ENCODE measurements at regions not wholly inside any gene's neighbourhood (a gene's known extent, or its start where the extent isn't known, plus 50 kb on each side); places are given as distances from the start of the nearest gene placed in this dataset.

DNA sequence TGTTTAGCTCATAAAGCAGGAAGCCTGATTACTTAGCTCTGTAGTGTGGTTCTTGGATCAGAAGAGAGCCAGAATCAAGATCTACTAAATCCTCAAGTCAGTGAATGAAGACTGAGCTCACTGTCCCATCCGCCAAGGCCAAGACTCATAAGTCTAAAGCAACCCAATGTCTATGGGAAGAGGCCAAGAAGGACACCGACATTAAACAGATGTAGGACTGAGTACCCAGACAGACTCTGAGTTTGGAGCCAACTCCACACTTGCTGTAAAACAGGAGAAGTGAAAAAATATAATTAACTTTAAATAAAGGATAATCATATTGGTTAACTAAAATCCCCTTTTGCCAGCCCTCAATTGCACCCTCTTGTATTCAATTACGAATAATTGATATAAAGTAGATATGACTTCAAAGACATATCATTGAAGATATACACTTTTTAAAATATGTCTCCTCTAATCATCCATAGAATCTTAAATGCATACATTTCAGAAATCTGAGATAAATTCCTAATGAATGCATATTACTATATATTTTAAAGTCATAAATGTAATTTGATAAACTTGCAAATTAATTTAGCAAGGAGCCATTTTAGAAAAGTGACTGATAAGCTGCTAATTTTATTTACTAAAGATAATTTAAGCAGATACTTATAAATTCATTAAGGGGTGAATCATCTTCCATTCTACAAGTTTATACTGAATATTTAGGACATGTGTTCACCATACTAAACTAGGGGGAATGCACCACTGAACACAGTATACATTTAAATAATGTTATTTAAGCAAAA lies 617.0 kb upstream of the ARID1B start:
- no peaks in the 10 kb centered on the region for H3K36me3 ChIP-seq (ENCODE audit: control insufficient read depth, insufficient read depth, low read length)
- no peaks in the 10 kb centered on the region for H3K27me3 ChIP-seq (ENCODE audit: control insufficient read depth, insufficient read depth, low read length)
- H3K9ac ChIP-seq (ENCODE audit: low read length), result no peak overlapping the region
- H3K4me1 ChIP-seq (ENCODE audit: control insufficient read depth, insufficient read depth, low read length), result no peaks in the 10 kb centered on the region
- H3K9me3 ChIP-seq (ENCODE audit: control insufficient read depth, insufficient read depth, low read depth, low read length), result no peaks in the 10 kb centered on the region
- no peak overlapping the region for H3K4me3 ChIP-seq (ENCODE audit: low read depth, low read length)
- no peak overlapping the region for H3K27ac ChIP-seq (ENCODE audit: low read depth, low read length)

DNA sequence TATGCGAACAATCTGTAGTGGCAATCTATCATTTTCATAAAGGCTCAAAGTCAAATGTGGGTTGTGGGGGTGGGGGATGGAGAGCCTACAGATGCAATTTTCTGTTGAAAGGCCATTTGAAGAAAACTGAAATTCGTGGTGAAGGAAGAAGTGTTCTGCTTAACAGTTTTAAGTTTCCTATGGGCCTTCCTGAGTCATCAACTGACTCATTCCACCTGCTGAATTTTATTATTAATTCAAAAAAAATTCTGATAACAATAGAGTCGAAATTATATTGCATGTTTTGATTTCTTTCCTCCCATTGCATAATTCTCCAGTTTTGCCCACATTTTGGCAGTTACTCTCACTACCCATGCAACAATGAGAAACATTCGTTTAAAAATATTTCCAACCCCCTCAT lies 622.3 kb upstream of the ARID1B start:
- Histone ChIP-seq H3K9ac (ENCODE audit: low read length) (no peak overlapping the region), H3K36me3 (ENCODE audit: control insufficient read depth, insufficient read depth, low read length) (no peaks in the 10 kb centered on the region), H3K4me3 (ENCODE audit: low read depth, low read length) (no peak overlapping the region), H3K27ac (ENCODE audit: low read depth, low read length) (no peak overlapping the region), H3K4me1 (ENCODE audit: control insufficient read depth, insufficient read depth, low read length) (no peaks in the 10 kb centered on the region), H3K27me3 (ENCODE audit: control insufficient read depth, insufficient read depth, low read length) (no peaks in the 10 kb centered on the region), H3K9me3 (ENCODE audit: control insufficient read depth, insufficient read depth, low read depth, low read length) (no peaks in the 10 kb centered on the region)

DNA sequence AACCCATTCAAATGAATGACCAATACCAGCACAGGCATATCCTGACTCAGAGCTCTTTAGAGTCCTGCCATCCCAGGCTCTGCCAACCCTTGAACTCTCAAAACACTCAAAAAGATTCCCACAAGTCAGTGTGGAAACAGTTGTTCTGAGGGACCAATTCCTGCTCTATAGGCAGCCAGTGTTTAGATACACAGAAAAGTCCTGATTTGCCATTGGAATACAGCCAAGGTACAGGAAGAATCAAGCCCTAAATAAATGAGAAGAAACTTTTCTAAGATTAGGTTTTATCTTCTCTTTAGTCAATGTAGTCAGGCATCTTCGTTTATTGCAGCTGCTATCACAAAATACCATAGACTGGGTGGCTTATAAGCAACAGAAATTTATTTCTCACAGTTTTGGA lies 626.8 kb upstream of the ARID1B start:
- Histone ChIP-seq H3K4me1 (ENCODE audit: control insufficient read depth, insufficient read depth, low read length) (no peaks in the 10 kb centered on the region), H3K4me3 (ENCODE audit: low read depth, low read length) (no peak overlapping the region), H3K36me3 (ENCODE audit: control insufficient read depth, insufficient read depth, low read length) (no peaks in the 10 kb centered on the region), H3K9me3 (ENCODE audit: control insufficient read depth, insufficient read depth, low read depth, low read length) (0 out of 2 replicates have a peak, but pooled peaks cover 2% of the 10 kb centered on the region), H3K27me3 (ENCODE audit: control insufficient read depth, insufficient read depth, low read length) (no peaks in the 10 kb centered on the region), H3K9ac (ENCODE audit: low read length) (no peak overlapping the region), H3K27ac (ENCODE audit: low read depth, low read length) (no peak overlapping the region)

DNA sequence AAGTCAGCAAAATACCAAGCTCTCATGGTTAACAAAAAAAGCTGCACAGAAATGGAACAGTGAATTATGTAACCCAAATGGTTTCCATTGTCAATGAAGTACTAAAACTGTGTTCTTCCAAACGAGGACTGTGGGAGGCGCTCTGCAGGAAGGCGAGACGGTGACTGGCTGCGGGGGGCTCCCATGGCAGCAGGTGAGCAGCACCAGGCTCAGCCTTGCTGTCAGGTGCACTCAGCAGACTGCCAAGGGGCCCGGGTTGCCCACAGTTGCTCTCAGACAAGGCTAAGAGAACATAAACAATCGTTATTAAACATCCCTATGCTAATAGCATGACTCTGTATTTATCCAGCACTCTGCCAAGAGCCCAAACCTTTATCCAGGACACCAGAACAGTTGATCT lies 630.3 kb upstream of the ARID1B start:
- Histone ChIP-seq H3K27ac (ENCODE audit: low read depth, low read length) (no peak overlapping the region), H3K9ac (ENCODE audit: low read length) (no peak overlapping the region), H3K9me3 (ENCODE audit: control insufficient read depth, insufficient read depth, low read depth, low read length) (peaks cover 13% of the 10 kb centered on the region; the same call in 1 of the 2 replicates)

DNA sequence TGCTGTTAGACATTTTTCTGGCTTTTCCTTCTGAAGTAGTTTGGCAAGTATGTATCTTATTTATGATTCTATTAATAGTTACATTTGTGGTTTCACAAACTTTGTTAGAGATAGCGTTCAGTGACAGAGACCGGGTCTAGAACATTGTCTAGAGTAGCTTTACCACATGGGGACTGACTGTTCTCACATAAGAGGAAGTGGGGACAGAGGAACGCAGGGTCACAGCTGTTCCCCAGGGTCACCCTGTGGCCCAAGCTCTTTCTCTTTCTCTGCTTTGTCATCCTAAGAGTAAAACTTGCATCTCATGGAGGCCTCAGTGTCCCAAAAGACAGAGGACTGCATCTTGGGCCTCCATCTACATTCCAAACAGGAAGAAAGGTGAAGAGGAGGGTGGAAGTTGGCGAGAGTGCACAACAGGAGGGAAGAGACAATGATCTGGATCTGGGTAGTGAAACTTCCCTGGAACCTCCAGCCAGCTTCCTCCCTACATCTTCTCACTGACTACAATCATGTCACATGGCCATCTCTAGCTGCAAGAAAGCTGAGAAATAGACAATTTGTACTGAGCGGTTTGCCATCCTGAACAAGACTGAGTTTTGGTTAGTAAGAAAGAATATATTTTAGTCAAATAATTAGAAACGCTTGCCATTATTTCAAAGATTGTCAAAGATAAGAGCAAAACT lies 645.8 kb upstream of the ARID1B start:
- no peak overlapping the region for H3K4me3 ChIP-seq (ENCODE audit: low read depth, low read length)
- peaks cover 2% of the 10 kb centered on the region; the same call in 1 of the 2 replicates for H3K4me1 ChIP-seq (ENCODE audit: control insufficient read depth, insufficient read depth, low read length)
- H3K9me3 ChIP-seq (ENCODE audit: control insufficient read depth, insufficient read depth, low read depth, low read length), result peaks cover 9% of the 10 kb centered on the region
- no peak overlapping the region for H3K9ac ChIP-seq (ENCODE audit: low read length)
- no peaks in the 10 kb centered on the region for H3K27me3 ChIP-seq (ENCODE audit: control insufficient read depth, insufficient read depth, low read length)
- H3K27ac ChIP-seq (ENCODE audit: low read depth, low read length), result no peak overlapping the region
- H3K36me3 ChIP-seq (ENCODE audit: control insufficient read depth, insufficient read depth, low read length), result no peaks in the 10 kb centered on the region

More for the DNA sequence above, 630.3 kb upstream of the ARID1B start:
- H3K36me3 ChIP-seq (ENCODE audit: control insufficient read depth, insufficient read depth, low read length), result no peaks in the 10 kb centered on the region
- H3K4me1 ChIP-seq (ENCODE audit: control insufficient read depth, insufficient read depth, low read length), result no peaks in the 10 kb centered on the region
- H3K4me3 ChIP-seq (ENCODE audit: low read depth, low read length), result no peak overlapping the region
- no peaks in the 10 kb centered on the region for H3K27me3 ChIP-seq (ENCODE audit: control insufficient read depth, insufficient read depth, low read length)

DNA sequence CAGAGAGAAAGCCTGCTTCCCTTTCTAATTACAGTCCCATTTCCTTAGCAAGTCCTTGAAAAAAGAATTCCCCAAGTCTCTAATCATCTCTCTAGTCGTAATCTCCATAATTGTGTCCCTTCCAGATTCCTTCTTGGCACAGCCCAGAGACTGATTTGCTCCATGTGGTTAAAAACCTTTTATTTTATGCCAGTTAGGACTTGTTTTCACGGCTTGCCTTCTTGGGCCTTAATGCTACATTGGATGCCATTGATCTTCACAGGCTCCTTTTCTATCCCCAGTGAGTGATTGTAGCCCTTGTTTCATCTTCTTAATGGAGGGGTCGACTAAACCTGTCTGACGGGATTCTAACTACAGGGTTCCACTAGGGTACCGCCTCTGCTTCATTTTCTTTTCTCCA lies 650.6 kb upstream of the ARID1B start:
- Histone ChIP-seq H3K9me3 (ENCODE audit: control insufficient read depth, insufficient read depth, low read depth, low read length) (no peaks in the 10 kb centered on the region), H3K27me3 (ENCODE audit: control insufficient read depth, insufficient read depth, low read length) (no peaks in the 10 kb centered on the region), H3K9ac (ENCODE audit: low read length) (no peak overlapping the region), H3K36me3 (ENCODE audit: control insufficient read depth, insufficient read depth, low read length) (no peaks in the 10 kb centered on the region), H3K4me1 (ENCODE audit: control insufficient read depth, insufficient read depth, low read length) (peaks cover 4% of the 10 kb centered on the region; the same call in 1 of the 2 replicates), H3K27ac (ENCODE audit: low read depth, low read length) (no peak overlapping the region), H3K4me3 (ENCODE audit: low read depth, low read length) (no peak overlapping the region)

DNA sequence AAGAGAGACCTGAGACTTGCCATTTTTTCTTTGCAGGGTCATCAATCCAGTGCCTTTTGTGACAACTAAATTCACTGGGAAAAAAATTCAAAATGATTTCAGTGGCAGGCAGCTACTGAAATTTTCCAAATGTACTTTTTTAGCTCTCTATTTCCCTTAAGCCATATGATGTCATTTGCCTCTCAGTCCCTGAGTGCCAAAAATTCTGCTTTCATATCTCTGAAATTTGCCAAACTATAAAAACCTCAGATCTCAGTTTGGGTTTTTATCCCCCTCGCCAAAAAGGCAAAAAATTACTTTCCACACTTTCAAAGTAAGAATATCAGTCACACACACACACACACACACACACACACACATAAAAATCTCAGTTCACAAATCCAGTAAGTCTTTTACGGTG lies 651.3 kb upstream of the ARID1B start:
- Histone ChIP-seq H3K9me3 (ENCODE audit: control insufficient read depth, insufficient read depth, low read depth, low read length) (no peaks in the 10 kb centered on the region), H3K36me3 (ENCODE audit: control insufficient read depth, insufficient read depth, low read length) (no peaks in the 10 kb centered on the region), H3K4me3 (ENCODE audit: low read depth, low read length) (no peak overlapping the region), H3K27me3 (ENCODE audit: control insufficient read depth, insufficient read depth, low read length) (no peaks in the 10 kb centered on the region), H3K27ac (ENCODE audit: low read depth, low read length) (no peak overlapping the region), H3K9ac (ENCODE audit: low read length) (no peak overlapping the region), H3K4me1 (ENCODE audit: control insufficient read depth, insufficient read depth, low read length) (peaks cover 4% of the 10 kb centered on the region; the same call in 1 of the 2 replicates)

DNA sequence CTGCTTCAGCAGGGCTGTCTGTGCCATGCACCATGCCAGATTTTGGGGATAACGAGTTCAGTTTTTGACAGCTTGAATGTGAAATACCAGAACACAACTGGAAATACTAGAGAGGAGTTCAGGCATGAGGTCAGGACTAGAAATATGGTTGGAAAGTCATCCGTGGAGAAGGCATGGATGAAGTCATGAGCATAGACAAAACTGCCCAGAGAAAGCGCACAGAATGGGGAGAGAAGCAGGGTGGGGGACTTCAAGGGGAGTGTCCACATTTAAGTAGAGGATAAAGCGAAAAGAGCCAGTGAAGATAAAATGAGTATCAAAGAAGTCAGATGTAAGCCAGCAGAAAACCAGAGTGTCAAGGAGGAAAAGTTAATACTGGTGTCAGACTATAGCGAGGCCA lies 653.4 kb upstream of the ARID1B start:
- Histone ChIP-seq H3K4me1 (ENCODE audit: control insufficient read depth, insufficient read depth, low read length) (peaks cover 4% of the 10 kb centered on the region; the same call in 1 of the 2 replicates), H3K36me3 (ENCODE audit: control insufficient read depth, insufficient read depth, low read length) (no peaks in the 10 kb centered on the region), H3K27me3 (ENCODE audit: control insufficient read depth, insufficient read depth, low read length) (no peaks in the 10 kb centered on the region), H3K9me3 (ENCODE audit: control insufficient read depth, insufficient read depth, low read depth, low read length) (no peaks in the 10 kb centered on the region), H3K9ac (ENCODE audit: low read length) (no peak overlapping the region), H3K4me3 (ENCODE audit: low read depth, low read length) (no peak overlapping the region), H3K27ac (ENCODE audit: low read depth, low read length) (no peak overlapping the region)

DNA sequence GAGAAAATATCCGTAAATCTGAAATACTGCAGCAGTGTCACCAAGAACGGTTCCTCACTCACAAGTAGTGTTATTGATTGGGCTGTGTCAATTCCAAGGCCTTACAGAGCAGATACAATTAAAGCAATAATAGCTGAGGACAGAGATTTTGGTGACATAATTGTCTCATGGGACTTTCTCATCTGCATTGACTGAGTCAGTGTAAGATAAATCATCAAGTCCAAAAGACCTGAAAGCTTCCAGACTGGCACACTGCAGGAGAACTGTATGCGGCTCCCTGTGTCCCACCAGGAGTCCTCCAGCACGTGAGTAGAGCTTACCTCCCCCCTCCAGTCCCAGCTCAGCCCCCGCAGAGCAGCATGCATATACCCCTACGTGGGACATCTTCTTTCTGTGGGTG lies 655.2 kb upstream of the ARID1B start:
- H3K4me1 ChIP-seq (ENCODE audit: control insufficient read depth, insufficient read depth, low read length), result peaks cover 4% of the 10 kb centered on the region; the same call in 1 of the 2 replicates
- H3K27me3 ChIP-seq (ENCODE audit: control insufficient read depth, insufficient read depth, low read length), result no peaks in the 10 kb centered on the region
- no peak overlapping the region for H3K4me3 ChIP-seq (ENCODE audit: low read depth, low read length)
- no peaks in the 10 kb centered on the region for H3K9me3 ChIP-seq (ENCODE audit: control insufficient read depth, insufficient read depth, low read depth, low read length)
- H3K36me3 ChIP-seq (ENCODE audit: control insufficient read depth, insufficient read depth, low read length), result no peaks in the 10 kb centered on the region
- no peak overlapping the region for H3K27ac ChIP-seq (ENCODE audit: low read depth, low read length)
- H3K9ac ChIP-seq (ENCODE audit: low read length), result no peak overlapping the region

DNA sequence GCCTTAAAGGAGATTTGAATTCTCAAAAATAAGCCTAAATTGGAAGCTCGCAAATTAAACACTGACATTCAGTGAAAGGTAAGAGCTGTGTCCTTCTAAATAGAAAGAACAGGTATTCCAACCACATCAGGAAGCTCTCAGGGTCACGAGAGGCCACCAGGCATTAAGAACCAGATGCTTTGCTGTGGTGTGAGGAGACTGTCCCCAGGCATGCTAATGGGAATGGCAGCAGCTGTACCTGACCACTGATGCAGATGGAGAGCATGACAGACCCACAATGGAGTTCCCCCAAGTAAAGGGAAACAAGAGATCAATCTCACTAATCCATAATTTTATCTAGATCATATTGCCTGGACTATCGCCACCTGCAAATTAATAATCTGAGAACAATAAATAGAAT lies 658.9 kb upstream of the NOX3 start:
- Histone ChIP-seq H3K4me3 (ENCODE audit: low read depth, low read length) (no peak overlapping the region), H3K27ac (ENCODE audit: low read depth, low read length) (no peak overlapping the region), H3K9me3 (ENCODE audit: control insufficient read depth, insufficient read depth, low read depth, low read length) (no peaks in the 10 kb centered on the region), H3K9ac (ENCODE audit: low read length) (no peak overlapping the region), H3K36me3 (ENCODE audit: control insufficient read depth, insufficient read depth, low read length) (no peaks in the 10 kb centered on the region), H3K27me3 (ENCODE audit: control insufficient read depth, insufficient read depth, low read length) (no peaks in the 10 kb centered on the region), H3K4me1 (ENCODE audit: control insufficient read depth, insufficient read depth, low read length) (no peaks in the 10 kb centered on the region)

DNA sequence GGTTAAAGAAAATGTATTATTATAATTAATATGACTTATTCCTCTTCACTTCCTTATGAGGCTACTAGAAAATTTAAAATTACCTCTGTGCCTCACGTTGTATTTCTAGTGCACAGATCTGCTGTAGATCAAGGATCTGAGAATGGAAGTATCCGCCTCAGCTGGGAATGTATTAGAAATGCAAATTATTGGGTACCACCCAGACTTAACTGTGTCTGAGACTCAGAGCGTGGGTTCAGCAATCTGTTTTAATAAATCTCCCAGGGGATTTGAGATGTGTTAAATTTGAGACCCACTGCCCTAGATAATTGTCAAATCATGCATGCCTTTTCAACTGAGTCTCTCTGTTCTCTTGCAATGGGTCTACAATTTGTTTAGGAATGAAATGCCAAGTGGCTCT lies 658.0 kb upstream of the NOX3 start:
- Histone ChIP-seq H3K27ac (ENCODE audit: low read depth, low read length) (no peak overlapping the region), H3K27me3 (ENCODE audit: control insufficient read depth, insufficient read depth, low read length) (no peaks in the 10 kb centered on the region)

More for the DNA sequence above, 658.0 kb upstream of the NOX3 start:
- no peaks in the 10 kb centered on the region for H3K9me3 ChIP-seq (ENCODE audit: control insufficient read depth, insufficient read depth, low read depth, low read length)
- no peak overlapping the region for H3K4me3 ChIP-seq (ENCODE audit: low read depth, low read length)
- H3K36me3 ChIP-seq (ENCODE audit: control insufficient read depth, insufficient read depth, low read length), result no peaks in the 10 kb centered on the region
- H3K9ac ChIP-seq (ENCODE audit: low read length), result no peak overlapping the region
- H3K4me1 ChIP-seq (ENCODE audit: control insufficient read depth, insufficient read depth, low read length), result no peaks in the 10 kb centered on the region
